Liver (tissue), 8 donors: ENCODE measurements at regions not wholly inside any gene's neighbourhood (a gene's known extent, or its start where the extent isn't known, plus 50 kb on each side); places are given as distances from the start of the nearest gene placed in this dataset.

Experiments
- DNase-seq: peaks from one replicate; pipeline ENCODE4 v3.0.0-alpha.2; 2017; ENCODE audit warnings: low spot score
- H3K27ac ChIP-seq, 2 donors: one replicate each; pipeline ENCODE4 v1.7.0; 2013; ENCODE audit warnings: inconsistent platforms in 2 of 2, low read length in 2 of 2, control low read depth in 1 of 2, low read depth in 1 of 2, mild to moderate bottlenecking in 1 of 2
- H3K27me3 ChIP-seq, 4 donors: one replicate each; pipeline versions ENCODE4 v1.6.1 to v1.7.0; 2013; ENCODE audit warnings: low read length in 3 of 4, inconsistent platforms in 1 of 4, mild to moderate bottlenecking in 1 of 4, moderate library complexity in 1 of 4; ENCODE audit not compliant: control insufficient read depth in 4 of 4, insufficient read depth in 4 of 4
- H3K36me3 ChIP-seq, 4 donors: one replicate each; pipeline versions ENCODE4 v1.6.1 to v1.7.0; 2013; ENCODE audit warnings: low read length in 3 of 4, mild to moderate bottlenecking in 3 of 4, low read depth in 1 of 4, moderate library complexity in 1 of 4; ENCODE audit not compliant: control insufficient read depth in 4 of 4, insufficient read depth in 3 of 4
- H3K4me1 ChIP-seq, 4 donors: one replicate each; pipeline versions ENCODE4 v1.6.1 to v1.7.0; 2013; ENCODE audit warnings: low read length in 3 of 4, mild to moderate bottlenecking in 3 of 4, moderate library complexity in 1 of 4; ENCODE audit not compliant: control insufficient read depth in 4 of 4, insufficient read depth in 4 of 4
- H3K4me3 ChIP-seq, 3 donors: one replicate each; pipeline versions ENCODE4 v1.6.1 to v1.7.0; 2013; ENCODE audit warnings: low read length in 3 of 3, control low read depth in 1 of 3, low read depth in 1 of 3, mild to moderate bottlenecking in 1 of 3
- H3K9ac ChIP-seq, 2 donors: one replicate each; pipeline ENCODE4 v1.7.0; 2013; ENCODE audit warnings: low read length in 2 of 2, mild to moderate bottlenecking in 2 of 2, moderate library complexity in 2 of 2, control low read depth in 1 of 2, low read depth in 1 of 2
- H3K9me3 ChIP-seq, 4 donors: one replicate each; pipeline versions ENCODE4 v1.6.1 to v1.7.0; 2013; ENCODE audit warnings: low read length in 3 of 4; ENCODE audit not compliant: control insufficient read depth in 4 of 4
- ATF3 ChIP-seq: IDR thresholded peaks from 2 replicates; pipeline ENCODE4 v1.6.1; 2016; ENCODE audit warnings: antibody characterized with exemption
- CTCF ChIP-seq: fragments of 150-350 bp; IDR thresholded peaks from 2 replicates; pipeline ENCODE4 v1.5.1; 2017; ENCODE audit warnings: improper control_type of control experiment, low read depth, low read length; ENCODE audit not compliant: missing input control
- EGR1 ChIP-seq, 2 donors: IDR thresholded peaks; 2 replicates each; pipeline ENCODE4 v1.6.1; 2016 to 2018; ENCODE audit warnings: antibody characterized with exemption in 2 of 2, low read depth in 2 of 2
- FOXA1 ChIP-seq: IDR thresholded peaks from 2 replicates; pipeline ENCODE4 v1.6.1; 2016; ENCODE audit warnings: antibody characterized with exemption
- FOXA2 ChIP-seq: IDR thresholded peaks from 2 replicates; pipeline ENCODE4 v1.6.1; 2016; ENCODE audit warnings: antibody characterized with exemption
- GABPA ChIP-seq, 2 donors: IDR thresholded peaks in 1 of 2; conservative IDR thresholded peaks in 1 of 2; 2 replicates each; pipeline ENCODE4 v1.6.1; 2016; ENCODE audit warnings: antibody characterized with exemption in 2 of 2, mild to moderate bottlenecking in 1 of 2, moderate library complexity in 1 of 2
- HNF4A ChIP-seq, 2 donors: conservative IDR thresholded peaks; 2 replicates each; pipeline ENCODE4 v1.6.1; 2016; ENCODE audit warnings: antibody characterized with exemption in 2 of 2, mild to moderate bottlenecking in 2 of 2
- HNF4G ChIP-seq: IDR thresholded peaks from 2 replicates; pipeline ENCODE4 v1.6.1; 2016; ENCODE audit warnings: antibody characterized with exemption
- JUND ChIP-seq, 2 donors: IDR thresholded peaks; 2 replicates each; pipeline ENCODE4 v1.6.1; 2016; ENCODE audit warnings: antibody characterized with exemption in 2 of 2
- MAX ChIP-seq: IDR thresholded peaks from 2 replicates; pipeline ENCODE4 v1.6.1; 2016; ENCODE audit warnings: antibody characterized with exemption
- NR2F2 ChIP-seq: IDR thresholded peaks from 2 replicates; pipeline ENCODE4 v1.6.1; 2016; ENCODE audit warnings: antibody characterized with exemption
- RAD21 ChIP-seq, 2 donors: IDR thresholded peaks; 2 replicates each; pipeline ENCODE4 v1.6.1; 2016; ENCODE audit warnings: antibody characterized with exemption in 2 of 2, mild to moderate bottlenecking in 2 of 2
- REST ChIP-seq: IDR thresholded peaks from 2 replicates; pipeline ENCODE4 v1.6.1; 2016; ENCODE audit warnings: antibody characterized with exemption, mild to moderate bottlenecking
- RXRA ChIP-seq, 2 donors: IDR thresholded peaks; 2 replicates each; pipeline ENCODE4 v1.6.1; 2017 to 2018; ENCODE audit warnings: antibody characterized with exemption in 2 of 2, mild to moderate bottlenecking in 1 of 2
- SP1 ChIP-seq: IDR thresholded peaks from 2 replicates; pipeline ENCODE4 v1.6.1; 2018; ENCODE audit warnings: antibody characterized with exemption, mild to moderate bottlenecking
- TAF1 ChIP-seq: conservative IDR thresholded peaks from 2 replicates; pipeline ENCODE4 v1.6.1; 2016; ENCODE audit warnings: antibody characterized with exemption, mild to moderate bottlenecking
- YY1 ChIP-seq: IDR thresholded peaks from 2 replicates; pipeline ENCODE4 v1.6.1; 2016; ENCODE audit warnings: antibody characterized with exemption, mild to moderate bottlenecking
- ZBTB33 ChIP-seq: IDR thresholded peaks from 2 replicates; pipeline ENCODE4 v1.6.1; 2016; ENCODE audit warnings: antibody characterized with exemption
- WGBS: extraction: QIAGEN DNeasy Blood & Tissue Kit; methylation state at CpG from one replicate; pipeline ENCODE4 v1.1.7; 2013; 5-methylcytosine and 5-hydroxymethylcytosine counted together
- donor health status: healthy.
- donor health status: healthy.
- donor health status: healthy.
- donor health status: healthy.
- donor health status: healthy.

- H3K36me3 ChIP-seq, result no peaks in the 10 kb centered on the region
- H3K4me1 ChIP-seq, result peaks cover 0 to 18% (median 13%) of the 10 kb centered on the region in 4 donors
- H3K27me3 ChIP-seq, result no peaks in the 10 kb centered on the region
- WGBS, result 82% methylated on average over 8 of the region's 8 CpGs
- DNase-seq, result no peak
- no peaks in the 10 kb centered on the region for H3K9me3 ChIP-seq
- H3K9ac ChIP-seq, result no peak overlapping the region
- peak overlapping the region in 1 of 2 donors; percentile 57 for H3K27ac ChIP-seq
- TF ChIP-seq MAX (no peak), TAF1 (no peak), REST (no peak), RXRA (IDR thresholded peaks at IDR 0.05) (no peak), SP1 (no peak), ZBTB33 (no peak), EGR1 (IDR thresholded peaks at IDR 0.05; ENCODE audit: low read depth in 2 of 2) (no peak), JUND (IDR thresholded peaks at IDR 0.05) (no peak), RAD21 (IDR thresholded peaks at IDR 0.05) (no peak), YY1 (no peak), HNF4G (no peak), GABPA (IDR thresholded peaks at IDR 0.05 in 1 of 2, conservative IDR thresholded peaks at IDR 0.05 in 1 of 2) (no peak), HNF4A (conservative IDR thresholded peaks at IDR 0.05) (no peak), CTCF (no peak)
- no peak overlapping the region for H3K4me3 ChIP-seq
These were observed 62.5 kb upstream of the ATRNL1 start for GRCh38 chr10:115030483-115031200.

GRCh38 chr10:115033898-115034297 is 59.3 kb upstream of the ATRNL1 start:
- WGBS, result 94% methylated on average over 6 of the region's 6 CpGs
- TF ChIP-seq ATF3 (no peak), RAD21 (IDR thresholded peaks at IDR 0.05) (no peak), REST (no peak), FOXA1 (no peak), TAF1 (no peak), GABPA (IDR thresholded peaks at IDR 0.05 in 1 of 2, conservative IDR thresholded peaks at IDR 0.05 in 1 of 2) (no peak), FOXA2 (no peak), HNF4A (conservative IDR thresholded peaks at IDR 0.05) (no peak), RXRA (IDR thresholded peaks at IDR 0.05) (no peak), MAX (no peak), NR2F2 (no peak), YY1 (no peak), JUND (IDR thresholded peaks at IDR 0.05) (no peak), EGR1 (IDR thresholded peaks at IDR 0.05; ENCODE audit: low read depth in 2 of 2) (no peak), HNF4G (no peak), SP1 (no peak)

More at GRCh38 chr10:115033898-115034297, 59.3 kb upstream of the ATRNL1 start:
- no peaks in the 10 kb centered on the region for H3K27me3 ChIP-seq
- peaks cover 0 to 18% (median 13%) of the 10 kb centered on the region in 4 donors for H3K4me1 ChIP-seq
- no peak overlapping the region for H3K9ac ChIP-seq
- H3K9me3 ChIP-seq, result no peaks in the 10 kb centered on the region
- DNase-seq, result no peak
- no peak overlapping the region for H3K27ac ChIP-seq
- H3K4me3 ChIP-seq, result no peak overlapping the region
- H3K36me3 ChIP-seq, result no peaks in the 10 kb centered on the region
